WTC11 (cell line): ENCODE measurements at regions not wholly inside any gene's neighbourhood (a gene's known extent, or its start where the extent isn't known, plus 50 kb on each side); places are given as distances from the start of the nearest gene placed in this dataset.
"Not testable (repeated sequence)": the region's sequence is repeated elsewhere in the genome, so short reads cannot be mapped to it uniquely, and the experiment has no call there.

Source experiments
- ATAC-seq: fragments of 200-7000 bp; cut with Tn5 transposase; 2 replicates; pipeline ENCODE4 v1.10.0; 2021; ENCODE audit warnings: mild to moderate bottlenecking, moderate library complexity
- CTCF ChIA-PET: fragments of 300-600 bp; sonication (Branson Sonifier 250); formaldehyde crosslinking; loops from one replicate; lab custom pipeline; 2021; ENCODE audit warnings: antibody characterized with exemption; lab: Charles Lee
- POLR2A ChIA-PET: fragments of 350-600 bp; sonication (Branson Sonifier 250); formaldehyde crosslinking; loops from one replicate; lab custom pipeline; 2021; ENCODE audit warnings: antibody characterized with exemption; lab: Charles Lee
- DNase-seq: peaks from one replicate; pipeline ENCODE4 v3.0.0; 2021; ENCODE audit warnings: low spot score
- H3K27ac Mint-ChIP-seq: 2 replicates; pipeline ENCODE4 v1.8.0; 2021; ENCODE audit warnings: mixed read lengths
- H3K27me3 Mint-ChIP-seq: 2 replicates; pipeline ENCODE4 v1.8.0; 2021; ENCODE audit warnings: low read depth, mild to moderate bottlenecking, moderate library complexity, mixed read lengths
- H3K36me3 Mint-ChIP-seq: 2 replicates; pipeline ENCODE4 v1.8.0; 2021; ENCODE audit warnings: mixed read lengths
- H3K4me1 Mint-ChIP-seq: 2 replicates; pipeline ENCODE4 v1.8.0; 2022; ENCODE audit warnings: mixed read lengths
- H3K4me3 Mint-ChIP-seq: 2 replicates; pipeline ENCODE4 v1.8.0; 2021; ENCODE audit warnings: mild to moderate bottlenecking, moderate library complexity, mixed read lengths
- H3K9me3 Mint-ChIP-seq: 2 replicates; pipeline ENCODE4 v1.8.0; 2021; ENCODE audit warnings: mixed read lengths
- ARID4B ChIP-seq: sonication (generic); formaldehyde crosslinking; IDR thresholded peaks from 2 replicates; pipeline ENCODE4 v1.8.0; 2023; ENCODE audit warnings: missing genetic modification reagents, mild to moderate bottlenecking, borderline replicate concordance
- E2F5 ChIP-seq: sonication (generic); formaldehyde crosslinking; IDR thresholded peaks from 2 replicates; pipeline ENCODE4 v1.8.1; 2022; ENCODE audit warnings: mild to moderate bottlenecking, moderate library complexity, missing genetic modification reagents
- EMX1 ChIP-seq: fragments of 250-450 bp; sonication (Bioruptor Pico); IDR thresholded peaks from 2 replicates; pipeline ENCODE4 v1.8.0; 2021; ENCODE audit warnings: mild to moderate bottlenecking
- ESRRA ChIP-seq: sonication (generic); formaldehyde crosslinking; IDR thresholded peaks from 2 replicates; pipeline ENCODE4 v1.8.1; 2022; ENCODE audit warnings: mild to moderate bottlenecking, missing genetic modification reagents, borderline replicate concordance
- HMGXB4 ChIP-seq: sonication (generic); formaldehyde crosslinking; IDR thresholded peaks from 2 replicates; pipeline ENCODE4 v1.8.1; 2023; ENCODE audit warnings: mild to moderate bottlenecking, moderate library complexity, missing genetic modification reagents
- IRF2 ChIP-seq: sonication (generic); formaldehyde crosslinking; IDR thresholded peaks from 2 replicates; pipeline ENCODE4 v1.8.0; 2022; ENCODE audit warnings: low read depth, missing genetic modification reagents, borderline replicate concordance
- JAZF1 ChIP-seq: fragments of 250-450 bp; sonication (Bioruptor Pico); IDR thresholded peaks from 2 replicates; pipeline ENCODE4 v1.9.0; 2021; ENCODE audit warnings: moderate library complexity, mild to moderate bottlenecking, inconsistent platforms
- NFYB ChIP-seq: sonication (generic); formaldehyde crosslinking; conservative IDR thresholded peaks from 2 replicates; pipeline ENCODE4 v1.8.0; 2022; ENCODE audit warnings: low read depth, missing genetic modification reagents
- OVOL2 ChIP-seq: fragments of 250-450 bp; sonication (Bioruptor Pico); IDR thresholded peaks from 2 replicates; pipeline ENCODE4 v1.9.0; 2021; ENCODE audit warnings: mild to moderate bottlenecking, borderline replicate concordance
- ZNF232 ChIP-seq: sonication (generic); formaldehyde crosslinking; IDR thresholded peaks from 2 replicates; pipeline ENCODE4 v1.8.0; 2022; ENCODE audit warnings: mild to moderate bottlenecking, missing genetic modification reagents
- ZNF281 ChIP-seq: sonication (generic); formaldehyde crosslinking; IDR thresholded peaks from 2 replicates; pipeline ENCODE4 v1.8.0; 2023; ENCODE audit warnings: mild to moderate bottlenecking, missing genetic modification reagents
- ZNF416 ChIP-seq: fragments of 250-450 bp; sonication (Bioruptor Pico); IDR thresholded peaks from 2 replicates; pipeline ENCODE4 v1.9.0; 2021; ENCODE audit warnings: mild to moderate bottlenecking, inconsistent platforms
- ZNF423 ChIP-seq: fragments of 250-450 bp; sonication (Bioruptor Pico); IDR thresholded peaks from 2 replicates; pipeline ENCODE4 v2.1.2; 2022; ENCODE audit warnings: mild to moderate bottlenecking, moderate library complexity
- ZNF512 ChIP-seq: sonication (generic); formaldehyde crosslinking; IDR thresholded peaks from 2 replicates; pipeline ENCODE4 v1.8.1; 2022; ENCODE audit warnings: missing genetic modification reagents, borderline replicate concordance

GRCh38 chr2:66632882-66633281 lies 198.0 kb downstream of the MEIS1 start:
- H3K27me3 Mint-ChIP-seq, H3K27ac Mint-ChIP-seq, CTCF ChIA-PET, ATAC-seq, H3K4me3 Mint-ChIP-seq, H3K4me1 Mint-ChIP-seq, POLR2A ChIA-PET, DNase-seq: not testable (repeated sequence)
- H3K36me3 Mint-ChIP-seq = peaks cover 22% of the 10 kb centered on the region
- H3K9me3 Mint-ChIP-seq = peaks cover 30% of the 10 kb centered on the region

- ATAC-seq = no peak
- Mint-ChIP-seq H3K9me3 (peaks cover 28% of the 10 kb centered on the region), H3K27ac (no peak overlapping the region), H3K36me3 (peaks cover 22% of the 10 kb centered on the region), H3K4me1 (no peaks in the 10 kb centered on the region)
- CTCF ChIA-PET = no interaction called here
- POLR2A ChIA-PET = no interaction called here
- no peak for TF ChIP-seq JAZF1 (CRISPR knock-in tag)
- TF ChIP-seq E2F5 = no peak
- no peak for TF ChIP-seq ESRRA (CRISPR knock-in tag)
- no peak for TF ChIP-seq ZNF232
- no peak for TF ChIP-seq EMX1 (CRISPR knock-in tag)
- no peak for TF ChIP-seq ZNF512 (CRISPR knock-in tag)
- no peak for TF ChIP-seq ZNF423 (CRISPR knock-in tag)
- TF ChIP-seq IRF2 (CRISPR knock-in tag) = no peak
- no peak for TF ChIP-seq ZNF281 (CRISPR knock-in tag)
- TF ChIP-seq ARID4B = no peak
- TF ChIP-seq, all 79 proteins: peak for 0
- no peak overlapping the region for H3K4me3 Mint-ChIP-seq
- H3K27me3 Mint-ChIP-seq = no peaks in the 10 kb centered on the region; the same call in 1 of the 2 replicates
- no peak for DNase-seq
Measured at GRCh38 chr2:66633631-66634030, 198.7 kb downstream of the MEIS1 start.

- POLR2A ChIA-PET = interaction anchor here (0.6 kb wide), 1 partner anchor 44 kb away, joined by 10 read pairs; no protein-coding TSS in a partner anchor
- no peaks in the 10 kb centered on the region; the same call in 1 of the 2 replicates for H3K27me3 Mint-ChIP-seq
- no peak for DNase-seq
Measured at GRCh38 chr2:66634784-66635183, 199.9 kb downstream of the MEIS1 start.

More at GRCh38 chr2:66634784-66635183, 199.9 kb downstream of the MEIS1 start:
- Mint-ChIP-seq H3K27ac (no peak overlapping the region), H3K4me3 (no peak overlapping the region), H3K9me3 (peaks cover 26% of the 10 kb centered on the region), H3K4me1 (no peaks in the 10 kb centered on the region), H3K36me3 (peaks cover 22% of the 10 kb centered on the region)
- no peak for ATAC-seq
- TF ChIP-seq ZNF232 (no peak), ZNF416 (CRISPR knock-in tag) (no peak), NFYB (CRISPR knock-in tag) (no peak), OVOL2 (CRISPR knock-in tag) (no peak), HMGXB4 (CRISPR knock-in tag) (no peak)
- CTCF ChIA-PET = no interaction called here
